Glutamatergic neuron (in vitro differentiated cells): ENCODE measurements at regions not wholly inside any gene's neighbourhood (a gene's known extent, or its start where the extent isn't known, plus 50 kb on each side); places are given as distances from the start of the nearest gene placed in this dataset.
"Not testable (repeated sequence)": the region's sequence is repeated elsewhere in the genome, so short reads cannot be mapped to it uniquely, and the experiment has no call there.

Experiments
- DNase-seq: peaks from one replicate; pipeline ENCODE4 v3.0.0; 2022
- H3K27ac Mint-ChIP-seq: one replicate; pipeline ENCODE4 v1.8.0; 2020; ENCODE audit warnings: mild to moderate bottlenecking, mixed read lengths, inconsistent platforms; ENCODE audit not compliant: unreplicated experiment
- H3K27me3 Mint-ChIP-seq: one replicate; pipeline ENCODE4 v1.8.0; 2020; ENCODE audit warnings: mild to moderate bottlenecking, moderate library complexity, mixed read lengths, inconsistent platforms; ENCODE audit not compliant: unreplicated experiment
- H3K36me3 Mint-ChIP-seq: one replicate; pipeline ENCODE4 v1.8.0; 2020; ENCODE audit warnings: mild to moderate bottlenecking, mixed read lengths, inconsistent platforms; ENCODE audit not compliant: unreplicated experiment
- H3K4me1 Mint-ChIP-seq: one replicate; pipeline ENCODE4 v1.8.0; 2020; ENCODE audit warnings: mild to moderate bottlenecking, low read depth, mixed read lengths, inconsistent platforms; ENCODE audit not compliant: unreplicated experiment
- H3K4me3 Mint-ChIP-seq: one replicate; pipeline ENCODE4 v1.8.0; 2020; ENCODE audit warnings: mild to moderate bottlenecking, mixed read lengths, inconsistent platforms; ENCODE audit not compliant: unreplicated experiment
- H3K9me3 Mint-ChIP-seq: one replicate; pipeline ENCODE4 v1.8.0; 2020; ENCODE audit warnings: mild to moderate bottlenecking, moderate library complexity, mixed read lengths, inconsistent platforms; ENCODE audit not compliant: unreplicated experiment
- TF ChIP-seq, protein P1 (sequence below): fragments of 200-600 bp; sonication (generic); IDR thresholded peaks from one replicate; pipeline ENCODE4 v1.5.0; 2021; ENCODE audit not compliant: partially characterized antibody, unreplicated experiment

- Mint-ChIP-seq H3K4me1 (no peaks in the 10 kb centered on the region), H3K9me3 (peaks cover 6% of the 10 kb centered on the region), H3K4me3 (no peak overlapping the region), H3K36me3 (peaks cover 7% of the 10 kb centered on the region), H3K27me3 (peaks cover 4% of the 10 kb centered on the region), H3K27ac (no peak overlapping the region)
- DNase-seq = no peak
- TF ChIP-seq, protein P1, sequence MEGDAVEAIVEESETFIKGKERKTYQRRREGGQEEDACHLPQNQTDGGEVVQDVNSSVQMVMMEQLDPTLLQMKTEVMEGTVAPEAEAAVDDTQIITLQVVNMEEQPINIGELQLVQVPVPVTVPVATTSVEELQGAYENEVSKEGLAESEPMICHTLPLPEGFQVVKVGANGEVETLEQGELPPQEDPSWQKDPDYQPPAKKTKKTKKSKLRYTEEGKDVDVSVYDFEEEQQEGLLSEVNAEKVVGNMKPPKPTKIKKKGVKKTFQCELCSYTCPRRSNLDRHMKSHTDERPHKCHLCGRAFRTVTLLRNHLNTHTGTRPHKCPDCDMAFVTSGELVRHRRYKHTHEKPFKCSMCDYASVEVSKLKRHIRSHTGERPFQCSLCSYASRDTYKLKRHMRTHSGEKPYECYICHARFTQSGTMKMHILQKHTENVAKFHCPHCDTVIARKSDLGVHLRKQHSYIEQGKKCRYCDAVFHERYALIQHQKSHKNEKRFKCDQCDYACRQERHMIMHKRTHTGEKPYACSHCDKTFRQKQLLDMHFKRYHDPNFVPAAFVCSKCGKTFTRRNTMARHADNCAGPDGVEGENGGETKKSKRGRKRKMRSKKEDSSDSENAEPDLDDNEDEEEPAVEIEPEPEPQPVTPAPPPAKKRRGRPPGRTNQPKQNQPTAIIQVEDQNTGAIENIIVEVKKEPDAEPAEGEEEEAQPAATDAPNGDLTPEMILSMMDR = no peak
Observed at GRCh38 chr12:131211340-131211938, 257.7 kb downstream of the ADGRD1 start.

DNA sequence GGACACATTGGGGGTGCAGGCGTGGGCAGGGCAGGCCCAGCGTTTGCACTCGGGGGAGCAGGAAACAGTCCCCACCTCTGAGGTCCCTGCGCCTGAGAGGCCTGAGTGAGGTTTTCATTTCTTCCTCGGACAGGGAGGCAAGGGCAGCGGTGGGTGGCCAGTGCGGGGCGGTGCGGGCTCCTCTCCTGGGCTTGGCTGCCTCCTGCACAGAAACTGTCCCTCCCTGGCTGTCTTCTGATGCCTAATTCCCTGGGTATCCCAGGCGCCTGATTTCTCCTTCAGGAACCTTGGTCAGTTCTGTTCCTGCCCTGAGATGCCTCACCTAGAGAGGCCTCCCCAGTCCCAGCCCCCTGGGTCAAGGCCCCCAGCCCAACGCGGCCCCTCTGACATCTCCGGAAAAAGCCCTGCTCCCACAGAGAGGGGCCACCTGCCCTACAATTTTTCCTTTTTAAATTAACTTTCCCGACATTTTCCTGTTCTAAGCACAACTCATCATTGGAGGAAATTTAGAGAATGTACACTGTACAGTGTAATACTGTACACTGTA is 260.3 kb downstream of the ADGRD1 start:
- peaks cover 7% of the 10 kb centered on the region for H3K36me3 Mint-ChIP-seq
- peaks cover 5% of the 10 kb centered on the region for H3K27me3 Mint-ChIP-seq

GRCh38 chr12:131214936-131215335 is 261.2 kb downstream of the ADGRD1 start:
- H3K36me3 Mint-ChIP-seq, H3K27ac Mint-ChIP-seq, H3K4me3 Mint-ChIP-seq, H3K9me3 Mint-ChIP-seq, DNase-seq, H3K27me3 Mint-ChIP-seq: not testable (repeated sequence)
- H3K4me1 Mint-ChIP-seq = peaks cover 17% of the 10 kb centered on the region

More for the DNA sequence above, 260.3 kb downstream of the ADGRD1 start:
- Mint-ChIP-seq H3K4me3 (no peak overlapping the region), H3K9me3 (peaks cover 6% of the 10 kb centered on the region), H3K27ac (no peak overlapping the region), H3K4me1 (peaks cover 17% of the 10 kb centered on the region)
- TF ChIP-seq, protein P1 = no peak
- DNase-seq = no peak

- not testable (repeated sequence) for H3K36me3 Mint-ChIP-seq, H3K27ac Mint-ChIP-seq, H3K4me3 Mint-ChIP-seq, H3K27me3 Mint-ChIP-seq, H3K9me3 Mint-ChIP-seq, DNase-seq
- H3K4me1 Mint-ChIP-seq = peaks cover 17% of the 10 kb centered on the region
Observed at GRCh38 chr12:131216587-131216986, 262.9 kb downstream of the ADGRD1 start.

DNA sequence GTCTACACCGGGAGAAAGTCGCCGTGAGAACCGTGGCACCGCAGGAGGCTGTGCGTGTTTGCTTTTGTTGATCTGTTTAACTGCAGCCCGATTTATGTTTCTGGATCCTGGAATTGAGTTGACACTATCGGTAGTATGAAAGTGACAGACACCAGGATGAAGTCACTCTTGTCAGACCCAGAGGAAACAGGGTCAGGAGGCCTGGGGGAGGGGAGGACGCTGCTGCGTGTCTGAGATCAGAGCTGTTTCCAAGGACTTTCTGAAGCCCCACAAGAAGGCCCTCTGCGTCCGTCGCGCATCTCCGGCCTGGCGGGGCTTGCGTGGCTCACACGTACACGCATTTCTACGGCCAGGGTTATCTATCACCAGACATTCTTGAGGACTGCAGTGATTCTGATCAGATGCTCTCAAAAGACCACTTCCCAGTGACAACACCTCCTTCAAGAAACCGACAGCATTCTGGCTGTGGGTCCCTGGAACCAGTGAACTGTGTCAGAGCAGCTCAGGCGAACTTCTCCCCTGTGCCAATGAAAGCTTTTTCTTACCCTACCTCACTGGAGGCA is 263.4 kb downstream of the ADGRD1 start:
- H3K27ac Mint-ChIP-seq = peak overlapping the region; percentile 75

More for the DNA sequence above, 263.4 kb downstream of the ADGRD1 start:
- Mint-ChIP-seq H3K9me3 (peaks cover 4% of the 10 kb centered on the region), H3K27me3 (peaks cover 2% of the 10 kb centered on the region), H3K4me1 (peaks cover 17% of the 10 kb centered on the region), H3K4me3 (peak overlapping the region; percentile 34), H3K36me3 (peaks cover 7% of the 10 kb centered on the region)
- DNase-seq = no peak
- TF ChIP-seq, protein P1 = no peak
